T-cell (primary cell): ENCODE measurements at regions not wholly inside any gene's neighbourhood (a gene's known extent, or its start where the extent isn't known, plus 50 kb on each side); places are given as distances from the start of the nearest gene placed in this dataset.

Experiments
- ATAC-seq, 4 experiments: fragments of 200-7000 bp in 3 of 4; fragments of 150-1000 bp in 1 of 4; cut with Tn5 transposase; replicated peaks in 1 of 4; 1 replicate in 3 of 4; 2 replicates in 1 of 4; pipeline ENCODE4 v1.10.0; 2021; ENCODE audit warnings: moderate library complexity in 3 of 4, mild to moderate bottlenecking in 2 of 4, moderate number of reproducible peaks in 1 of 4
- CTCF ChIA-PET, 2 donors: fragments of 300-600 bp; sonication (Branson Sonifier 250); formaldehyde crosslinking; loops; one replicate each; lab custom pipeline; 2022; ENCODE audit warnings: antibody characterized with exemption in 2 of 2; lab: Charles Lee
- POLR2A ChIA-PET, 2 donors: fragments of 300-600 bp; sonication (Branson Sonifier 250); formaldehyde crosslinking; loops; one replicate each; lab custom pipeline; 2022; ENCODE audit warnings: antibody characterized with exemption in 2 of 2; lab: Charles Lee
- DNase-seq, 35 experiments: peaks; one replicate each; pipeline versions ENCODE4 v3.0.0 to v3.0.0-alpha.2; 2013 to 2023
- H3K27ac ChIP-seq: one replicate; pipeline ENCODE4 v1.5.1; 2013; ENCODE audit warnings: low read length
- H3K27me3 ChIP-seq, 2 experiments: replicated peaks in 1 of 2; 1 replicate in 1 of 2; 2 replicates in 1 of 2; pipeline versions ENCODE4 v1.6.1 to v1.7.0; 2013; ENCODE audit warnings: low read length in 1 of 2, mixed read lengths in 1 of 2; ENCODE audit not compliant: control insufficient read depth in 2 of 2, insufficient read depth in 2 of 2; ENCODE audit errors: extremely low read depth in 1 of 2
- H3K36me3 ChIP-seq, 2 donors: 1 replicate in 1 of 2; 2 replicates in 1 of 2; pipeline versions ENCODE4 v1.6.1 to v1.7.0; 2013; ENCODE audit warnings: low read length in 1 of 2; ENCODE audit not compliant: control insufficient read depth in 2 of 2, insufficient read depth in 1 of 2; ENCODE audit errors: extremely low read depth in 1 of 2
- H3K4me1 ChIP-seq, 2 experiments: 1 replicate in 1 of 2; 2 replicates in 1 of 2; pipeline versions ENCODE4 v1.6.1 to v1.7.0; 2013; ENCODE audit warnings: low read length in 2 of 2, mixed read lengths in 1 of 2; ENCODE audit not compliant: insufficient read depth in 2 of 2, control insufficient read depth in 1 of 2; ENCODE audit errors: extremely low read depth in 1 of 2
- H3K4me3 ChIP-seq, 2 donors: 1 replicate in 1 of 2; 2 replicates in 1 of 2; pipeline versions ENCODE4 v1.5.1 to v1.7.0; 2013; ENCODE audit warnings: mild to moderate bottlenecking in 2 of 2, low read length in 1 of 2, moderate library complexity in 1 of 2; ENCODE audit not compliant: control insufficient read depth in 1 of 2; ENCODE audit errors: extremely low read depth in 1 of 2
- H3K9me3 ChIP-seq: 2 replicates; pipeline ENCODE4 v1.7.0; 2013
- H3K27ac Mint-ChIP-seq, 2 donors: one replicate each; pipeline ENCODE4 v1.8.0; 2020 to 2021; ENCODE audit warnings: mild to moderate bottlenecking in 2 of 2, mixed read lengths in 2 of 2
- H3K27me3 Mint-ChIP-seq, 2 donors: one replicate each; pipeline ENCODE4 v1.8.0; 2021 to 2022; ENCODE audit warnings: mixed read lengths in 2 of 2
- H3K36me3 Mint-ChIP-seq: one replicate; pipeline ENCODE4 v1.8.0; 2021; ENCODE audit warnings: mixed read lengths
- H3K4me1 Mint-ChIP-seq, 3 donors: one replicate each; pipeline ENCODE4 v1.8.0; 2020 to 2022; ENCODE audit warnings: mixed read lengths in 3 of 3, mild to moderate bottlenecking in 1 of 3
- H3K4me3 Mint-ChIP-seq, 3 donors: one replicate each; pipeline ENCODE4 v1.8.0; 2020 to 2022; ENCODE audit warnings: mild to moderate bottlenecking in 3 of 3, mixed read lengths in 3 of 3, moderate library complexity in 3 of 3
- H3K9me3 Mint-ChIP-seq, 3 donors: one replicate each; pipeline ENCODE4 v1.8.0; 2020 to 2022; ENCODE audit warnings: mixed read lengths in 3 of 3
- WGBS: methylation state at CpG from one replicate; pipeline ENCODE4 v1.1.5; 2013; ENCODE audit warnings: missing lambda C conversion rate; ENCODE audit not compliant: insufficient coverage; 5-methylcytosine and 5-hydroxymethylcytosine counted together

GRCh38 chr3:31081018-31081662, 186.7 kb upstream of the GADL1 start:
- Mint-ChIP-seq H3K27me3 (peaks cover 0 to 3% of the 10 kb centered on the region in 2 donors), H3K4me1 (peaks cover 0 to 8% (median 6%) of the 10 kb centered on the region in 3 donors), H3K4me3 (no peak overlapping the region), H3K9me3 (no peaks in the 10 kb centered on the region), H3K36me3 (no peaks in the 10 kb centered on the region), H3K27ac (no peak overlapping the region)
- ChIA-PET CTCF (no interaction called here), POLR2A (no interaction called here)
- no peak for DNase-seq
- no peaks in the 10 kb centered on the region for H3K27me3 ChIP-seq
- no peak overlapping the region for H3K4me3 ChIP-seq
- H3K27ac ChIP-seq, result no peak overlapping the region
- no peaks in the 10 kb centered on the region for H3K36me3 ChIP-seq
- no peaks in the 10 kb centered on the region for H3K4me1 ChIP-seq
- ATAC-seq, result no peak
- no CpG with 5 or more reads among the region's 2 CpGs for WGBS
- H3K9me3 ChIP-seq, result no peaks in the 10 kb centered on the region

- no peaks in the 10 kb centered on the region for H3K9me3 ChIP-seq
- H3K4me1 ChIP-seq, result no peaks in the 10 kb centered on the region
- H3K27ac ChIP-seq, result no peak overlapping the region
- DNase-seq, result no peak
- no peaks in the 10 kb centered on the region for H3K9me3 Mint-ChIP-seq
- H3K36me3 Mint-ChIP-seq, result no peaks in the 10 kb centered on the region
- peaks cover 0 to 3% (median 0%) of the 10 kb centered on the region in 3 donors for H3K4me1 Mint-ChIP-seq
- H3K4me3 Mint-ChIP-seq, result no peak overlapping the region
- POLR2A ChIA-PET, result no interaction called here
- ATAC-seq, result no peak
- H3K27ac Mint-ChIP-seq, result no peak overlapping the region
- no peaks in the 10 kb centered on the region for H3K27me3 ChIP-seq
- no peak overlapping the region for H3K4me3 ChIP-seq
- no peaks in the 10 kb centered on the region for H3K36me3 ChIP-seq
- H3K27me3 Mint-ChIP-seq, result no peaks in the 10 kb centered on the region
- CTCF ChIA-PET, result no interaction called here
Measured at GRCh38 chr3:31086148-31086547, 191.7 kb upstream of the GADL1 start.

- CTCF ChIA-PET, result no interaction called here
- H3K4me1 Mint-ChIP-seq, result peaks cover 0 to 3% (median 0%) of the 10 kb centered on the region in 3 donors
- no peaks in the 10 kb centered on the region for H3K9me3 ChIP-seq
- H3K4me1 ChIP-seq, result no peaks in the 10 kb centered on the region
- no peaks in the 10 kb centered on the region for H3K36me3 Mint-ChIP-seq
- no peaks in the 10 kb centered on the region for H3K36me3 ChIP-seq
- H3K9me3 Mint-ChIP-seq, result no peaks in the 10 kb centered on the region
- no peak overlapping the region for H3K27ac Mint-ChIP-seq
- H3K27me3 Mint-ChIP-seq, result no peaks in the 10 kb centered on the region
- no peaks in the 10 kb centered on the region for H3K27me3 ChIP-seq
- DNase-seq, result no peak
- POLR2A ChIA-PET, result no interaction called here
- ATAC-seq, result no peak
- no peak overlapping the region for H3K27ac ChIP-seq
- no peak overlapping the region for H3K4me3 ChIP-seq
- H3K4me3 Mint-ChIP-seq, result no peak overlapping the region
Measured at GRCh38 chr3:31086698-31087097, 192.2 kb upstream of the GADL1 start.

- Histone ChIP-seq H3K4me3 (no peak overlapping the region), H3K27ac (no peak overlapping the region), H3K9me3 (no peaks in the 10 kb centered on the region), H3K27me3 (no peaks in the 10 kb centered on the region), H3K36me3 (no peaks in the 10 kb centered on the region), H3K4me1 (no peaks in the 10 kb centered on the region)
- Mint-ChIP-seq H3K9me3 (no peaks in the 10 kb centered on the region), H3K27me3 (no peaks in the 10 kb centered on the region), H3K27ac (no peak overlapping the region), H3K36me3 (no peaks in the 10 kb centered on the region), H3K4me3 (no peak overlapping the region), H3K4me1 (peaks cover 0 to 8% (median 7%) of the 10 kb centered on the region in 3 donors)
- DNase-seq (no peak), ATAC-seq (no peak)
- CTCF ChIA-PET, result no interaction called here
- WGBS, result 93% methylated on average over 2 of the region's 2 CpGs
- POLR2A ChIA-PET, result no interaction called here
Measured at GRCh38 chr3:31091748-31092147, 197.3 kb upstream of the GADL1 start.

GRCh38 chr3:31092748-31093589, 198.5 kb upstream of the GADL1 start:
- ChIA-PET CTCF (no interaction called here), POLR2A (no interaction called here)
- ATAC-seq, result no peak

GRCh38 chr3:31093606-31094005, 199.1 kb upstream of the GADL1 start:
- CTCF ChIA-PET, result no interaction called here
- no CpG with 5 or more reads among the region's 3 CpGs for WGBS
- no peak for ATAC-seq

More at GRCh38 chr3:31092748-31093589, 198.5 kb upstream of the GADL1 start:
- WGBS, result 96% methylated on average over 3 of the region's 6 CpGs
- Mint-ChIP-seq H3K4me1 (peaks cover 7 to 11% (median 9%) of the 10 kb centered on the region in 3 donors), H3K27me3 (no peaks in the 10 kb centered on the region), H3K27ac (no peak overlapping the region), H3K4me3 (no peak overlapping the region), H3K36me3 (no peaks in the 10 kb centered on the region), H3K9me3 (no peaks in the 10 kb centered on the region)
- Histone ChIP-seq H3K27me3 (no peaks in the 10 kb centered on the region), H3K4me1 (no peaks in the 10 kb centered on the region), H3K4me3 (no peak overlapping the region), H3K27ac (no peak overlapping the region), H3K9me3 (no peaks in the 10 kb centered on the region), H3K36me3 (no peaks in the 10 kb centered on the region)
- no peak for DNase-seq

More at GRCh38 chr3:31093606-31094005, 199.1 kb upstream of the GADL1 start:
- peaks cover 7 to 11% (median 9%) of the 10 kb centered on the region in 3 donors for H3K4me1 Mint-ChIP-seq
- H3K27ac Mint-ChIP-seq, result no peak overlapping the region
- Histone ChIP-seq H3K9me3 (no peaks in the 10 kb centered on the region), H3K27ac (no peak overlapping the region), H3K4me1 (no peaks in the 10 kb centered on the region), H3K4me3 (no peak overlapping the region), H3K27me3 (no peaks in the 10 kb centered on the region), H3K36me3 (no peaks in the 10 kb centered on the region)
- no peak for DNase-seq
- no peaks in the 10 kb centered on the region for H3K9me3 Mint-ChIP-seq
- POLR2A ChIA-PET, result no interaction called here
- H3K36me3 Mint-ChIP-seq, result no peaks in the 10 kb centered on the region
- no peaks in the 10 kb centered on the region for H3K27me3 Mint-ChIP-seq
- no peak overlapping the region for H3K4me3 Mint-ChIP-seq
